ENCODE measurements at regions not wholly inside any gene's neighbourhood (a gene's known extent, or its start where the extent isn't known, plus 50 kb on each side); places are given as distances from the start of the nearest gene placed in this dataset.
A peak's percentile ranks its signal among the peaks of the same experiment; 100 is the strongest.

DNA sequence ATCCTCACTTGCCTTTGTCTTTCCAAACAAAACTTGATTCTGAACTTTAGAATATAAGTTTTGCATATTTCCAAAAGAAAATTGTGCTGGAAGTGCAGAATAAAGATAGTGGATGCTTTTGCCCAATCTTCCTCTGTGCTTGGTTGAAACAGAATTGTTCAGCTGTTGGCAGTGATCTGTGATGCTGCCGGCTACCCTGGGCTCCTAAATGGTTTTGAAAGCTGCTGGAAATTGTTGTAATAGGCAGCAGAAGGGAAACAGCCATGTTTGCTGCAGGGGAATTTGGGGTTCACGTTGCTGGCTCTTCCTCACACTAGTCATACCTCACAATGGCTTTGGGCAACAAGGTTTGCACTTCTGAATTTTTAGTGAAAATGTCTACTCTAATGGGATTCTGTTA is 398.0 kb downstream of the RAPGEF2 start:
- no peak for DNase-seq

DNA sequence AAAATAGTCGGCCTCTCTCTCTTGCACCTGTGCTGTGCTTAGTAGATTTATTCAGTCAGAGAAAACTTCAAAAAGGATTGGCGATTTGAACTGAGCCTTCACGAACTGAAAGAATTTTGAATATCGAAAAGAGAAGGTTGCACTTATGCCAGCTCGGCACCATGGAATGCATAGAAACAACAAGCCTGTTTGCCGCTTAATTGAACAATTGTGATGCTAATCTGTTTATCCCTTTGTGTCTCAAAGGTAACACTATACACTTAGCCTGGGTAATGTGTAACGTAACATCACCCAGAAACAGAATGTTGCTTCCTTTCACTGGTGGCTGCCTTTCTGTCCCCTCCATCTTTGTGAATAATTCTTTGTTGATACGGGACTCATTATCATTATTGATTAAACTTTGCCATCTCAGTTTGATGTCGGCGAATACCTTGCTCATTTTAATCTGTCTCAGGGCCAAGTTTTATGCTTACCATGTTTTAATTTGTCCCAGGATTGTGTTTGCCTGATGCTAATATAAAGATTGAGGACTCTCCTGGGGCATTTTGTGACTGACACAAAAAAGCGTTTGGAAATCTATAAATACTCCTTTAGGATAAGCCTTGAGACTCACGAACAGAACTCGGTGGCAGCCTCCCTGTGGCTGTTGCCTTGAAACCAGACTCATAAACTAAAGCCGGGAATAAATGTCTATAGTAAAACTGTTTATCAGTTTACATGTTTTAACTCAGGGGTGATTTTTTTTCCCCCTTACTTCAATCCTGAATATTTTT is 400.5 kb downstream of the RAPGEF2 start:
- no peak for DNase-seq

DNA sequence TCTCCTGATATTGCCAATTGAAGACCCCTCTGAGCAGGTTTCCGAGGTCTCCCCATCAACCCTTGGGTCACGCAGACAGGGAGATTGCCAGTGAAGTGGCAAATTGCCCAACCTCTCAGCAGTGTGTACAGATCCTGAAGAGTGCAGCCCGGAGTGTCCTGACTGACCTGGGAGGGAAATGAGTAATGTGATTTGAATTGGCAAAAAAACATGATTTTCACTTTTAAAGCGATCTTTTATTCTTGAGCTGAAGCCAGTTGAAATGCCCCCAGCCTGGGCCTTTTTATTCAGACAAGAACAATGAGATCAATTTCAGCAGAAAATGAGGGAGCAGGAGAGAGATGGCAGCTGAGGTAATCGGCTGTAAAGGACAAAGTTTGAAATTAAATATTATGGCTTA is 401.8 kb downstream of the RAPGEF2 start:
- no peak for DNase-seq

DNA sequence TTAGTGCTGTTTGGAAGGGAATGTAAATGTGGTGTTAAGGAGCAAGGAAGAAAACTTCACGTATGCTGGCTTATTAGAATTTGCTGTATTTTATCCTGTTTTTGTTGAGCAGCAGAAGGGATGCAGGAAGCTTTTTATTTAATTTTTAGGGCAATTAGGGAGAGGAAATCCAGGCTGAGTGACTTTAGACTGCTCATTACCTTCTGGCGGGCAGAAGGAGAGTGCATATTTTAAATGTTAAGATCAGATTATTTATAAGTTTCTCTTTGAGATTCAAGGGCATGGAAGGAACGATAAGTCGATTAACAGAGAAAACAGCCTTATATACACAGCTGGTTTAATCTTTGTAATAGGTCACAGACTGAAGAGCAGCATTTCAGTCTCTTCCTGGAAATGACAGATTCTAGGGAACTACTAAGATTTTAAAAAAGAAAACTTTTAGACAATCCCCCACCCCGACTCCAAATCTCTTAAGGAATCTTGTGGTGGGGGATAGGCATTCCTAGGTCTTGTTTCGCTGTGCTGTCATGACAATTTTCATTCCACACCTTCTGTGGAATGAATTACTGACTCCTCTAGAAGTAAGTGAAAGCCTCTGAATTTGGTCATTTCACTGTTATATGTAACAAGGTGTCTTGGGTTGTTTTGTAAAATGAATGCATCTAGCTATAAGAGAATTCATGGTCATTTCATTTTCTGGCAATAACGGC is 402.5 kb downstream of the RAPGEF2 start:
- DNase-seq = no peak

DNA sequence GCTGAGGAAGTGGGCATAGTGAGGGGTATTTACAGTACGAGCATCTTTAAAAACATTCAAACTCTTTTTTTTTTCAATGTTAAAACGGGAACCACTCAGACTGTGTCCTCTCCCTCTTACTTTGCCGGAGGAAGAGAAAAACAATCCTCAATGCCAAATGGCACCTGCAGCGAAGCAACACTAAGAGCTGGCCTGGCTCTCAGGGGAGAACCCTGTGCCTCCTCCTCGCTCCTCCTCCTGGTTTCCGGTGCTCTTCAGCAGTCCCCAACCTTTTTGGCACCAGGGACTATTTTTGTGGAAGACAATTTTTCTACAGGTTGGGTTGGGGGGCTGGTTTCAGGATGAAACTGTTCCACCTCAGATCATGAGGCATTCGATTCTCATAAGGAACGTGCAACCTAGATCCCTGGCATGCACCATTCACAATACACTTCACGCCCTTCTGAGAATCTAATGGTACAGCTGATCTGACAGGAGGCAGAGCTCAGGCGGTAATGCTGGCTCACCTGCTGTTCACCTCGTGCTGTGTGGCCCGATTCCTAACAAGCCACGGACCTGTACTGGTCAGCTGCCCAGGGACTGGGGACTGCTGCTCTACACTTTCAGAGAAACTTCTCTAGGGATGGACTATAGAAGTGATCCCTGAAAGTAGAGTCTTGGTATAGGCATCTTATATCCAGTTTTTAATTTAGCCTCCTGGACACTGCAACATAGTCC is 404.1 kb downstream of the RAPGEF2 start:
- no peak for DNase-seq

DNA sequence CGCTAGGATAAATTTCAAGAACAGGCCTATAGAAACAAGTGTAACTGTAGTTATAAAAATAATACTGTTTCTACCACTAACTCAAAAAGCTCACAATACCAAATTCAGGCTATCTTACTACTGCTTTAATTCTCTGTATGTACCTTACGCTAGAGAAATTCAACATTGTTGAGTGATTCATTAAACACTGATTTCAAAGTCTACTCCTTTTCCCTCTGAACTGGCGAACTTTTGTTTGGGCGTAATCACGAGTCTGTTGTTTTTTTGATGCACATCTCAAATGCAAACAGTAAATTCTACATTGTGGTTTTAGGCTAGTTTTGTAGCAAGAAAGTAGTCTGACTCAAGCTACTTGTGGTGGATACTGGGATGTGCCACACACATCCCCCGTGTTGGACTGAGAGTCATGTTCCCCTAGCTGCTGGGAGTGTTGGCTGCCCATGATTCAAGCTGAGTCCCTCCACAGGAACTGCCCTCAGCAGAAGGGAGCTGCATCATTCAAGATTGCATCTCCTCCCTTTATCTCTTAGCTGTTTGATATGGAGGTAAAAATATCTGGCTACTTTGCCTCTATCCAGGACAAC is 406.1 kb downstream of the RAPGEF2 start:
- DNase-seq = no peak

DNA sequence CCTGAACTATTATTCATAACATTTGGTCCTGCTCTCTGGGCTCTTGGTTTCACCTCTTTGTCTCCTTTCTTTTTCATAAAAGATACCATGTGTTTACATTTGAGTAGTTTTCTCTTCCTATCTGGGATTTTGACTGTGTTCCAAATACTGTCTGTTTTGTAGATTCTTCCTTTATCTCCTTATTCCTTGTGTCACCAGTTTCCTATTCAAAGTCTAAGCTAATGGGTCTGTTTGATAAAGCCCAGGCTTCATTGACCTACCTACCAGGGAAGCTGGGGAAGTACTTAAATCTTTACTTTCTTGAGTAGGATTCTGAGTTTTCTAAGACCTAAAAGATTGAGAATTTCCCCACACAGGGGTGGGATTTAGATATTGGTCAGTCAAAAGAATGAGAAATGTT is 409.5 kb downstream of the RAPGEF2 start:
- no peak for DNase-seq

DNA sequence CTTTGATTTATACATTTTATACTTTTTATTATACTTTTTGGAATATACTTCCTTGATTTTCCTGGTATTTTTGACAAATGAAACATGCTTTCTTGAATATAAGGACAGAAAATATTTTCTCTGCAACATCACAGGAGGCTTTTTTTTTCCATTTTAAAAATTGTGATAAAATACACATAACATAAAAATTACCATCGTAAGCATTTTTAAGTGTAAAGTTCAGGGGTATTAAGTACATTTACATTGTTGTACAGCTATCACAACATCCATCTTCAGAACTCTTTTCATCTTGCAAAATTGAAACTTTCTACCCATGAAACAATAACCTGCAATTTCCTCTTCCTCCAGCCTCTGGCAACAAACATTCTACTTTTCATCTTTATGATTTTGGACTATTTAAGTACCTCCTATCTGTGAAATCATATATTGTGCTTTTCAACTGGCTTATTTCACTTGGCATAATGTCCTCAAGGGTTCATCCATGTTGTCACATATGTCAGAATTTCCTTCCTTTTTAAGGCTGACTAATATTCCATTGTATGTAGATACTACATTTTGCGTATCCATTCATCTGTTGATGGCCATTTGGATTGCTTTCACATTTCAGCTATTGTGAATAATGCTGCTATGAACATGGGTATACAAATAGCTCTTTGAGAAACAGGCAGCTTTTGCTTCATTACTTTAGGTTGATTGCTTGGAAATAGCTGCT is 412.6 kb downstream of the RAPGEF2 start:
- no peak for DNase-seq

DNA sequence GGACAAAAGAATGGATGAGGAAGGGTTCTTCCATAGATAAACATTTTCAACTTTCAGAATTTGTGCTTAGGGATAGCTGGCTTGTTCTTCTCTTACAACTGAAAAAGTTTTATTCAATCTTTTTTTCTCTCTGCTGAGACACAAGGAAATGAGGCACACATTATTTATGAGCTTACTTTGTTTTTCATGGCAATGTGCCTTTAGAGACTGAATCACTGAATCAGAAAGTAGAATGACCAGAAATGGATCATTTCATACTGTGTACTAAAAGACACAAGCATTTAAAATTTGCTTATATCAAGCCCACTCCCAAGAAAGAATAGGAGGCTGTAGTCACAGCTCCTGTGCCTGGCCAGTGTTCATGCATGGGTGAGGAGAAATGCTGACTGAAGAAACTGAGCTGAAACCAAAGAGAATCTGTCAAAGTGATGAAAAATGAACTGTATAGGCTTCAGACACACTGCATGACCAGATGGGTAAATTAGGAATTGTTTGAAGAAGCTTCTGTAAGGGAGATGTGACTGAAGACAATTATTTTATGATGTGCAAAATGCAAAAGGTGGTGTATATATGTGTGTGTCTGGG is 413.8 kb downstream of the RAPGEF2 start:
- no peak for DNase-seq

DNA sequence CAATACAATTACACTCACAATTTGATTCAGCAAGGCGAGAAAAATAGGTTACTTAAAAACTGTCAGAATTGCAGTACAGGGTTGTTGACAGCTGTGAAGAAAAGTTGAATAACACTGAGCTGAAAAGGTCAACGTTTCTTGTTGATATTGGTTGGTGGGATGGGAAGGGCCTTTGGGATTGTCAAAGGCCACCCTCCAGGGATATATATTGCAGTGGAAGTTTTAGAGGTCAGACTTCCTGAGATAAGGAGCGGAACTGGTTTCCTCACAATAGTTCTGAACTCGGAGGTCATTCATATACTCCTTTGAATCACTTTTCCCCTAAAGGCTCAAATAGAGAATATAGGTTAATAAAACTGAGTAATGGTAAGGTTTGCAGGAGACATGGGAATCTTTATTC is 417.2 kb downstream of the RAPGEF2 start:
- DNase-seq = no peak

DNA sequence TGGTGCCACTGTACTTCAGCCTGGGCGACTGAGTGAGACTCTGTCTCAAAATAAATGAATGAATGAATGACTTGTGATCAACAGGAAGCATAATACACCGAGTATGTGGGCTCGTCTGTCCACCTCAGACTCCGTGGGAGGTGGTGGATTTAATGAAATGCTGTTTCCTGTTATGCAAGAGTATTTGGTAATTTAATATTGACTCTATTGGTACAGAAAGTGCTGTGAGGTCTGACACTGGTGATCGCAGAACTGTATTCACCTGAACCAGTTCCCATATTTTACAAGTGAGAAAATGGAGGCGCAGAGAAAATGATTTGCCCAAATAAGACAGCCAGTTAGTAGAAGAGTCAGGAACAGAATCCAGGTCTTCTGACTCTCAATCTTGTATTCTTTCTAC is 423.3 kb downstream of the RAPGEF2 start:
- DNase-seq = no peak

DNA sequence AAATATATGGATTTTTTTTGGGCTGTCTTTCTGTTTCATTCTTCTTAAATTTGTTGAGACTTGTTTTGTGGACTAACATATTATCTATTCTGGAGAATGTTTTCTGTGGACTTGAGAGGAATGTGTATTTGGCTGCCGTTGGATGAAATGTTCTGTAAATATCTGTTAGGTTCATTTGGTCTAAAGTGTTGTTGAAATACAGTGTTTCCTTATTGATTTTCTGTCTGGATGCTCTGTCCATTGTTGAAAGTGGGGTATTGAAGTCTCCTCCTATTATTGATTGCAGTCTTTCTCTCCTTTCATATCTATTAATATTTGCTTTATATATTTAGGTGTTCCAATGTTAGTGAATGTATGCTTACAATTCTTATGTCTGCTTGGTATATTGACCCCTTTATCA is 431.8 kb downstream of the RAPGEF2 start:
- no peak for DNase-seq

DNA sequence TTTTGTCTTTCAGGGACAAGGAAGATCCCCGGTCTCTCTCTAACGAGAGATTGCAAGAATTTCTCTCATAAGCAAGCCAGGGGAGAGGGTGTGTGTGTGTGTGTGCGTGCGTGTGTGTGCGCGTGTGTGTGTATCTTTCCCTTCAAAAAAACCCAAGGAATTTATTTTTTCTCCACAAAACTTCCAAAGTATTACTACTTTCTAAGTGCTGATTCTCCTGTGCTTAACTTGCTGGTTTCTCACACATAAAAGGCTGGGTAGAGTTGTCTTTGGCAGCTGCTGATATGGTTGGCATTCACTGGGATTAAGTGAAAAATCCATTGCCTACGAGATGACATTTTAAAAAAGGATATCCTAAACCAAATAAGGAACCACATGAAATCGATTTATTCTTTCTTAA is 435.7 kb downstream of the RAPGEF2 start:
- DNase-seq = no peak

DNA sequence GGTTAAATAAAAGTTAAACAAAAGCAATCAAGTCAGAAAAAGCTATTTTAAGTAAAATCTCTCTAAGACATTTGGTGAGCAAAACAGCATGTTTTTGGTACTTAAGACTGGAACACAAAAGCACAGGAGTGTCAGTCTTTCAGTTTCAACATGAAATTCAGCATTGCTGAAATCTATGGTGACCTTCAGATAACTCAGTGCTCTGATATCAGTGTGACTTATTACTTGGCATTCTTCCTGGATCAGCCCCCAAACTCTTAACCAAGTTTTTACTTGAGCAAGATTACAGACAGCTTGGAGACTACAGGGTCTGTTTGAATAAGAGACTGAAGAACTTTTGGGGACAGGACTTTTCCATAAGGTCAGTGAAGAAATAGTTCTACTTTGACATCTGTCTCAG is 437.2 kb downstream of the RAPGEF2 start:
- DNase-seq = peak; percentile 23

DNA sequence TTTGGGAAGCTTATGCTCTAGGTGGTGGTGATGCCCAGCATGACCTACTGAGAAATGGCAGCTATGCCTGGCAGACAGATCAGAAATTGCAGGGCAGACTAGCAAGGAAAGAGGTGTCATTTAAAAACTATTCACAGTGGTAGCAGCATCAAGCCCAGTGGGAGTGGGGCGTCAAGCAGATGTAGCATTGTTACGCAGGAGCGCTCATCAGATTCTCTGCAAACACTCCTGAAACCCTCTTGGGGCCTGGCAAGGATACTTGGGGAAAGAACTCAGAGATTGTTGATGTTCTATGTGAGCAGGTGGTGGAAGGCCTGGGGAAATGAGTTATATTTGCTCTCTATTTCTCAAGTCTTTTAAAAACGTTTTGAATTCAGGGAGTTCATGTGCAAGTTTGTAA is 437.6 kb downstream of the RAPGEF2 start:
- DNase-seq = no peak

DNA sequence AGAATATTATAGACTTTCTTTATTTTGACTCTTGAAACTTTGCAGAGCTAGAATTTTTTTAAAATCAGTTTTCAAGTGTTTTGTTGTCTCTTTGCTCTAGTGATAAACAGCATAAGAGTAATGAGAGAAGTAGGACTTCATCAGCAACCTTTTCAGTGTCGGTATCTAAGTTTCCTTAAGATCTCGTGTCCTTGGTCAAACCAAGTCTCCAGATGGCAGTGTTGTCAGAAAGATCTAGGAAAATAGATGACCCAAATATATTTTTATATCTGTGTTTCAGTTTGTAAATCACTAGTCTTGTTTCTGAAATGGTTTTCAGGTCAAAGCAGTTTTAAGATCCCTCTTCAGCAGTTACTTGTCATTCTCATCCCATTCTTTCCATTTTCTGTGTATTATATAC is 438.3 kb downstream of the RAPGEF2 start:
- DNase-seq = no peak

DNA sequence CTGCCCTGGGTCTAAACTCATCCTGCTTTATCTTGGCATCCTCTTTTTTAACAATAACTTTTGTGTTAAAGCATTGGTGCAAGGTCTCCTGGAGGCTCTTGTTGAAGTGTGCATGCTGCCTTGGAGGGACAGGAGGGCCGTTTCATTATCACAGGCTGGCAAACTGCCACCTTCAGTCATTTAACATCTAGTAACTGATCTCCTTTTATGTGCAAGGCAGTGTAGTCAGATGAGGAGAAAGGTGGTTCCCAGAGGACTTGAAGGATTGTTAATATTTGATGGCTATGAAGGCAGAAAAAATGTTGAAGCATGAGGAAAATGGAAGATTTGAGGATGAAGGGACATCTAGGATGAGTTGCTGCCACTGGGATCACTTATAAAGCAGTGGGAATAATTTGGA is 439.4 kb downstream of the RAPGEF2 start:
- no peak for DNase-seq

DNA sequence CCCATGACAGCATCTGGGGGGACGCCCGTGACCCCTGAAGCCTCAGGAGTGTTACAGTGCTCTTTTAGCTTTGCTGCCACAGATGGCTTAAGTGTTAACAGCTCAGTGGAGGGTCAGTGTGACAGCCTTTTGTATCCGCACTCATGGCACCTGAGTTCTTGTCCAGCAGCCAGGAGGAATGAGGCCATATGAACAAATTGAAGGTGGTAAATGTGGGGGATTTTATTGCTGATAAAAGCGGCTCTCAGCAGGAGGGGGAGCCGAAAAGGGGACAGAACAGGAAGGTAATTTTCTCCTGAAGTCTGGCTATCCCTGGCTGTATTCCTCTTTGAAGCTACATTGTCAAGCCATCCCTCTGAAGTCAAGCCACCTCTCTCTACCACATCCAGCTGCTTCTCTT is 441.0 kb downstream of the RAPGEF2 start:
- DNase-seq = no peak

DNA sequence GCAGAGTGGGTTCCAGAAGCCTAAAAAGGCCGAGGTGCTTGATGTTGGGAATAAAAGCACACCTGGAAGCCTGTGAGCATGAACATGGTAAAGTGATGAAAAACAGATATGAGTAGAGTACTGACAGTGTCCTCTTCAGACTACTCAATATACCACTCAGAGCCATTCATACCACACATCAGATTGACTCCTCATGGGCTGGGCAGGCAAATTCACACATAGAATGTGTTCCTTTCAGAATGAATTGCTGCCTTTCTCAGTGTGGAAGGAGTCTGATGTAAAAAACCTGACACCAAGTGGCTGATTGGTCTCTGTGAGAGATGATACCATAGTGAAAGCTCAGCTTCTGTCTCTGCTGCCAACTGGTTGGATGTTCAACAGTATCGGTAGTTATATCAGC is 442.7 kb downstream of the RAPGEF2 start:
- DNase-seq = no peak

DNA sequence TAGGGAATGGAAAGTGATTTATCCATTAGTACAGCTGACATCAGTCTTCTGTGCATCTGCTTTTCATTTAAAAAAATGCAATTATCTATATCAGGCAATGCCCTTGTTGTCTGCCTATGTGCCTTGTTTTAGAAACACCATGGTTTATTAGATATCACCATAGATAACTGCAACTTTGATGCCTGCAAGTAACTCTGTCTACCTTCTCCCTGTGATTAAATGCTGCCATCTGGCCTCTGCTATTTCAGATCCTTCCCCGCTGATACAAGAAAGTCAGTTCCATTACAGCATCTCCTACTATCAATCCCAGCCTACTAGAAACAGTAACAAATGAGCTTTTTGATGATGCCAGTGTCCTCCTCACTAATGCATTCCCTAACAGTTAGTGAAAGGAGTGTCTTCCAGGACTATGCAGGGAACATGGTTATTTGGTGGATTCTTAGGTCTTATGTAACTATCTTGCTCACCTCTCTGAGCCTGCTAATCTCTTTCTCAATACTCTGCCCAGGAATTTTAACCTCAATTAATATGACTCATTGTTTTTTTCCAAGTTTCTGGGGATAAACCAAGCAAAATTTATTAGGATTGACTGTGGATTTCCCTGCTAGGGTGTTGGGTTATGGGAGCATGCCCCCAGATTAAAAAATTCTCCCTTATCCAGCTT is 444.9 kb downstream of the RAPGEF2 start:
- DNase-seq = no peak

DNA sequence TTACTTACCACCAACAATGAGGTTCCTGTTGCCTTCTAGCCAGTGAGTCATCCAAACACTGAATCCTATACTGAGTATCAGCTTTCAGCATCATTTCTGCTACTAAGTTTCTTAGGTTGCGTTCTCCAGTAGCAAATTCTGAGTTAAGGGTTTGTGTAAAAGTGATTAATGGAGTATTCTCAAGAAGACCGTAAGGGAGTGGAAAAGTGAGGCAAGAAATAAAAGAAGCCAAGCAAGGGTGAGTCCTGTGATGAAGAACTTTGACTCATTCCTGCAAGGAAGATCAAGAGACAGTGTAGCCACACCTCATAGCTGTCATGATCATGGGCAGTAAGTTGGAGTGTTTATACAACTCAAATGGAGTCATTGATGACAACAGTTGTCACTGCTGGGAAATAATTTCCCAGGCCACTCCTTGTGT is 446.2 kb downstream of the RAPGEF2 start:
- DNase-seq = no peak

Data from renal pelvis (tissue), 1 donor.